GM18951 (cell line): ENCODE measurements at regions not wholly inside any gene's neighbourhood (a gene's known extent, or its start where the extent isn't known, plus 50 kb on each side); places are given as distances from the start of the nearest gene placed in this dataset.

ENCODE experiments used
- POLR2A ChIP-seq: IDR thresholded peaks from 4 replicates; pipeline ENCODE4 v1.6.1; 2011; ENCODE audit warnings: mild to moderate bottlenecking; ENCODE audit not compliant: insufficient read length, insufficient read depth; ENCODE audit errors: extremely low read depth
- in situ Hi-C: fragments of 300-500 bp; cut with MboI; formaldehyde crosslinking; loops from one replicate; pipeline ENCODE4 v1.12.0; 2022; ENCODE audit warnings: low sequenced_read_pairs, mixed read lengths, inconsistent platforms; ENCODE audit not compliant: unreplicated experiment

DNA sequence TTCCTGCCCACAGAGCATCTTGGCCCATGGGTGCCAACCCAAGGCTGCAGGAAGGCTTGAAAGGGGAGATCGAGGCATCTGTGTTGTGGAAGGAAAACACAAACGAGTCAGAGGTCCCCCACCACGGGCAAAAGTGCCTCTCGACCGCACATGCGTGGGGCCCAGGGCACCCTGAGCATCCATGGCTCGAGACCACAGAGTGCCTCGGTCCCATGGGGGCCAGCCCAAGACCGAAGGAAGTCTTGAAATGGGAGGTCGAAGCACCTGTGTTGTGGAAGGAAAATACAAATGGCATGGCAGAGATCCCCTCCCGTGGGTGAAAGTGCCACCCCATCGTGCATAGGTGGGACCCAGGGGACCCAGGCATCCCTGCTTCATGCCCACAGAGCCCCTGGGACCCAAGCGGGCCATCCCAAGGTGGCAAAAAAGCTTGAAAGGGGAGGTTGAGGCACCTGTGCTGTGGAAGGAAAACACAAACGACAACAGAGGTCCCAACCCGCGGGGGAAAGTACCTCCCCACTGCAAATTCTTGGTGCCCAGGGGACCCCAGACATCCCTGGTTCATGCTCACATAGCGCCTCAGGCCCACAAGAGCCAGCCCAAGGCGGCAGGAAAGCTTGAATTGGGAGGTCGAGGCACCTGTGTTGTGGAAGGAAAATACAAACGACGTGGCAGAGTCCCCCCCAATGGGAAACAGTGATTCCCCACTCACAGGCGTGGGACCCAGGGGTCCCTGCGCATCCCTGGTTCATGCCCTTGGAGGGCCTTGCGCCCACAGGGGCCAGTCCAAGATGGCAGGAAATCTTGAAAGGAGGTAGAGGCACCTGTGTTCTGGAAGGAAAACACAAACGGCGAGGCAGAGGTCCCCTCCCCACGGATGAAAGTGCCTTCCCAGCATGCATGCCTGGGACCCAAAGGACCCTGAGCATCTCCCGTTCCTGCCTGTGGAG is 373.0 kb downstream of the ALG10 start:
- in situ Hi-C loops = no loop called here
- no peak for TF ChIP-seq POLR2A

DNA sequence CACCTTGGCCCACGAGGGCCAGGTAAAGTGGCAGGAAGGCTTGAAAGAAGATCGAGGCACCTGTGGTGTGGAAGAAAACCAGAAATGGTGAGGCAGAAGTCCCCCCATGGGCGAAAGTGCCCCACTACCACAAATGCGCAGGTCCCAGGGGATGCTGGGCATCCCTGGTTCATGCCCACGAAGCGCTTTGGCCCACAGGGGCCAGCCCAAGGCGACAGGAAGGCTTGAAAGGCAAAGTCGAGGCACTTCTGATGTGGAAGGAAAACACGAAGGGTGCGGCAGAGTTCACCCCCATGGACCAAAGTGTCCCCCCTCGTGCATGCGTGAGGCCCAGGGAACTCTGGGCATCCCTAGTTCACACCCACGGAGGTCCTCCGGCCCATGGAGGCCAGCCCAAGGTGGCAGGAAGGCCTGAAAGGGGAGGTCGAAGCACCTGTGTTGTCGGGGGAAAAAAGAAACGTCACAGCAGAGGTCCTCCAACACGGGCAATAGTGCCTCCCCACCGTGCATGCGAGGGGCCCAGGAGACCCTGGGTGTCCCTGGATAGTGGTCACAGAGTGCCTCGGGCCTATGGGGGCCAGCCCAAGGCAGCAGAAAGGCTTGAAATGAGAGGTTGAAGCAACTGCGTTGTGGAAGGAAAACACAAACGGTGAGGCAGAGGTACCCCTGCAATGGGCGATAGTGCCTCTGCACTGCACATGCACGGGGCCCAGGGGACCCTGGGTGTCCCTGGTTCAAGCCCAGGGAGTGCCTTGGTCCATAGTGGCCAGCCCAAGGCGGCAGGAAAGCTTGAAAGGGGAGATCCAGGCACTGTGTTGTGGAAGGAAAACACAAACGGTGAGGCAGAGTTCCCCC is 373.9 kb downstream of the ALG10 start:
- TF ChIP-seq POLR2A = no peak
- in situ Hi-C loops = no loop called here

GRCh38 chr12:34396861-34397590 is 374.7 kb downstream of the ALG10 start:
- in situ Hi-C loops = no loop called here
- no peak for TF ChIP-seq POLR2A

GRCh38 chr12:34397591-34398365 is 375.5 kb downstream of the ALG10 start:
- in situ Hi-C loops = no loop called here
- no peak for TF ChIP-seq POLR2A

DNA sequence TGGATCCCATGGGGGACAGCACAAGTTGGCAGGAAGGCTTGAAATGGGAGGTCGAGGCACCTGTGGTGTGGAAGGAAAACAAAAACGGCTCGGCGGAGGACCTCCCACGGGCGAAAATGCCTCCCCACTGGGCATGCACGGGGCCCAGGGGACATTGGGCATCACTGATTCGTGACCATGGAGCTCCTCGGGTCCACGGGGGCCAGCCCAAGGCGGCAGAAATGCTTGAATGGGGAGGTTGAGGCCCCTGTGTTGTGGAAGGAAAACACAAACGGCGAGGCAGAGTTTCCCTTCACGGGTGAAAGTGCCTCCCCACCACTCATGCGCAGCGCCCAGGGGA is 376.0 kb downstream of the ALG10 start:
- in situ Hi-C loops = no loop called here
- no peak for TF ChIP-seq POLR2A

DNA sequence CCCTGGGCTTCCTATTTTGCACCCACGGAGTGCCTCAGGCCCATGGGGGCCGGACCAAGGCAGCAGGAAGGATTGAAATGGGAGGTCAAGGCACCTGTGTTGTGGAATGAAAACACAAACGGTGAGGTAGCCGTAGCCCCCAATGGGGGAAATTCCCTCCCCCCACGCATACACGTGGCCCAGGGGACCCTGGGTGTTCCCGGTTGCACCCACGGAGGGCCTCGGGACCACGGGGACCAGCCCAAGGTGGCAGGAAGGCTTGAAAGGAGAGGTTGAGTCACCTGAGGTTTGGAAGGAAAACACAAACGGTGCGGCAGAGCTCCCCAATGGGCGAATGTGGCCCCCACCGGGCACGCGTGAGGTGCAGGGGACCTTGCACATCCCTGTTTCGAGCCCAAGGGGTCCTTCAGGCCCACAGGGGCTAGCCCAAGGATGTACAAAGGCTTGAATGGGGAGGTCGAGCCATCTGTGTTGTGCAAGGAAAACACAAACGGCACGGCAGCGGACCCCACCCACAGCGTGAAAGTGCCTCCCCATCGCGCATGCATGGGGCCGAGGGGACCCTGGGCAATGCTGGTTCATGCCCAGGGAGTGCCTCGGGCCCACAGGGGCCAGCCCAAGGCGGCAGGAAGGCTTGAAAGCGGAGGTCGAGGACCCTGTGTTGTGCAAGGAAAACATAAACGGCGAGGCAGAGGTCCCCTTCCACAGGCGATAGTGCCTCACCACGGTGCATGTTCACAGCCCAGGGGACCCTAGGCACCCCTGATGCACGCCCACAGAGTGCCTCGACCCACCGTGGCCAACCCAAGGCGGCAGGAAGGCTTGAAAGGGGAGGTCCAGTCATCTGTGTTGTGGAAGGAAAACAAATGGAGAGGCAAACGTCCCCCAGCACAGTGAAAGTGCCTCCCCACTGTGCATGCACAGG is 376.7 kb downstream of the ALG10 start:
- TF ChIP-seq POLR2A = no peak
- in situ Hi-C loops = no loop called here

- in situ Hi-C loops = no loop called here
- no peak for TF ChIP-seq POLR2A
Measured at GRCh38 chr12:34399631-34400410, 377.5 kb downstream of the ALG10 start.

- no peak for TF ChIP-seq POLR2A
- in situ Hi-C loops = no loop called here
Measured at GRCh38 chr12:34400411-34400881, 378.1 kb downstream of the ALG10 start.

DNA sequence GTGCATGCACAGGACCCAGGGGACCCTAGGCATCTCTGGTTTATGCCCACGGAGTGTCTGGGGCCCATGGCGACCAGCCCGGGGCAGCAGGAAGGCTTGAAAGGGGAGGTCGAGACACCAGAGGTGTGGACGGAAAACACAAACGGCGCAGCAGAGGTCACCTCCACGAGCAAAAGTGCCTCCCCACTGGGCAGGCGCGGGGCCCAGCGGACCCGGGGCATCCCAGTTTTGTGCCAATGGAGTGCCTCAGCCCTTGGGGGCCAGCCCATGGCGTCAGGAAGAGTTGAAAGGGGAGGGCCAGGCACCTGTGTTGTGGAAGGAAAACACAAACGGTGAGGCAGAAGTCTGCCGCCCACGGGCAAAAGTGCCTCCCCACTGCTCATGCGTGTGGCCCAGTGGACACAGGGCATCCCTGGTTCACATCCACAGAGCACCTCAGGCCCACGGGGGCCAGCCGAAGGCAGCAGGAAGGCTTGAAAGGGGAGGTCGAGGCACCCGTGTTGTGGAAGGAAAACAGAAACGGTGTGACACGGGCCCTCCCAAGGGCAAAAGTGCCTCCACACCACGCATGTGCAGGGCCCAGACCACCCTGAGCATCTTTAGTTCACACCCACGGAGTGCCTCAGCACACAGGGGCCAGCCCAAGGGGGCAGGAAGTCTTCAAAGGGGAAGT is 378.8 kb downstream of the ALG10 start:
- TF ChIP-seq POLR2A = no peak
- in situ Hi-C loops = no loop called here

DNA sequence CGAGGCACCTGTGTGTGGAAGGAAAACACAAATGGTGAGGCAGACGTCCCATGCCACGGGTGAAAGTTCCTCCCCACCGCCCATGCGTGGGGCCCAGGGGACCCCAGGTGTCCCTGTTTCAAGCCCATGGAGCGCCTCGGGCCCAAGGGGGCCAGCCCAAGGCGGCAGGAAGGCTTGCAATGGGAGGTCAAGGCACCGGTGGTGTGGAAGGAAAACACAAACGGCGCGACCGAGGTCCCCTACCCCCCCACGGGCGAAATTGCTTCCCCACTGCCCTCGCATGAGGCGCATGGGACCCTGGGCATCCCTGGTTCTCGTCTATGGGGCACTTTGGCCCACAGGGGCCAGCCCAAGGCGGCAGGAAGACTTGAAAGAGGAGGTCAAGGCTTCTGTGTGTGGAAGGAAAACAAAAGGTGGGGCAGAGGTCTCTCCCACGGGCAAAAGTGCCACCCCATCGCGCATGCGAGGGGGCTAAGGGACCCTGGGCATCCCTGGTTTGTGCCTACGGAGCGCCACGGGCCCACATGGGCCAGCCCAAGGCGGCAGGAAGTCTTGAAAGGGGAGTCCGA is 379.4 kb downstream of the ALG10 start:
- in situ Hi-C loops = no loop called here
- no peak for TF ChIP-seq POLR2A
